HFFc6 (cell line): ENCODE measurements at regions not wholly inside any gene's neighbourhood (a gene's known extent, or its start where the extent isn't known, plus 50 kb on each side); places are given as distances from the start of the nearest gene placed in this dataset.

Experiments used
- DNase-seq: peaks from one replicate; pipeline ENCODE4 v3.0.0-alpha.2; 2018
- H3K27ac Mint-ChIP-seq: 2 replicates; pipeline ENCODE4 v1.8.0; 2020; ENCODE audit warnings: mild to moderate bottlenecking, mixed read lengths
- H3K27me3 Mint-ChIP-seq: 2 replicates; pipeline ENCODE4 v1.8.0; 2021; ENCODE audit warnings: mild to moderate bottlenecking, moderate library complexity, mixed read lengths; ENCODE audit not compliant: insufficient read depth
- H3K36me3 Mint-ChIP-seq: 2 replicates; pipeline ENCODE4 v1.8.0; 2021; ENCODE audit warnings: low read depth, mixed read lengths
- H3K4me1 Mint-ChIP-seq: 2 replicates; pipeline ENCODE4 v1.8.0; 2020; ENCODE audit warnings: low read depth, mixed read lengths
- H3K4me3 Mint-ChIP-seq: 2 replicates; pipeline ENCODE4 v1.8.0; 2020; ENCODE audit warnings: mild to moderate bottlenecking, moderate library complexity, mixed read lengths
- H3K9me3 Mint-ChIP-seq: 2 replicates; pipeline ENCODE4 v1.8.0; 2020; ENCODE audit warnings: mild to moderate bottlenecking, mixed read lengths
- CTCF ChIP-seq: fragments of 200-600 bp; sonication (generic); IDR thresholded peaks from 2 replicates; pipeline ENCODE4 v1.5.0; 2021; ENCODE audit warnings: antibody characterized with exemption, mild to moderate bottlenecking

GRCh38 chr3:3372210-3372777, 192.8 kb upstream of the CRBN start:
- H3K9me3 Mint-ChIP-seq: peaks cover 25% of the 10 kb centered on the region
- no peak overlapping the region for H3K4me3 Mint-ChIP-seq
- no peaks in the 10 kb centered on the region for H3K36me3 Mint-ChIP-seq
- DNase-seq: no peak
- H3K4me1 Mint-ChIP-seq: no peaks in the 10 kb centered on the region
- no peak overlapping the region for H3K27ac Mint-ChIP-seq
- no peaks in the 10 kb centered on the region; the same call in 1 of the 2 replicates for H3K27me3 Mint-ChIP-seq
- no peak for TF ChIP-seq CTCF

GRCh38 chr3:3368306-3368705, 188.8 kb upstream of the CRBN start:
- H3K27me3 Mint-ChIP-seq: no peaks in the 10 kb centered on the region; the same call in 1 of the 2 replicates
- H3K27ac Mint-ChIP-seq: no peak overlapping the region
- no peaks in the 10 kb centered on the region for H3K36me3 Mint-ChIP-seq
- TF ChIP-seq CTCF: no peak
- H3K9me3 Mint-ChIP-seq: peaks cover 36% of the 10 kb centered on the region
- H3K4me1 Mint-ChIP-seq: no peaks in the 10 kb centered on the region
- no peak overlapping the region for H3K4me3 Mint-ChIP-seq
- DNase-seq: no peak

GRCh38 chr3:3366386-3366785, 186.9 kb upstream of the CRBN start:
- no peaks in the 10 kb centered on the region for H3K36me3 Mint-ChIP-seq
- no peak overlapping the region for H3K4me3 Mint-ChIP-seq
- peaks cover 38% of the 10 kb centered on the region for H3K9me3 Mint-ChIP-seq
- DNase-seq: no peak
- TF ChIP-seq CTCF: no peak
- no peak overlapping the region for H3K27ac Mint-ChIP-seq
- H3K27me3 Mint-ChIP-seq: no peaks in the 10 kb centered on the region
- no peaks in the 10 kb centered on the region for H3K4me1 Mint-ChIP-seq

GRCh38 chr3:3365716-3366115, 186.2 kb upstream of the CRBN start:
- no peak overlapping the region for H3K4me3 Mint-ChIP-seq
- H3K27ac Mint-ChIP-seq: no peak overlapping the region
- peaks cover 44% of the 10 kb centered on the region for H3K9me3 Mint-ChIP-seq
- H3K36me3 Mint-ChIP-seq: no peaks in the 10 kb centered on the region
- DNase-seq: no peak
- TF ChIP-seq CTCF: no peak
- no peaks in the 10 kb centered on the region for H3K27me3 Mint-ChIP-seq
- H3K4me1 Mint-ChIP-seq: no peaks in the 10 kb centered on the region

- H3K4me1 Mint-ChIP-seq: no peaks in the 10 kb centered on the region
- no peak for TF ChIP-seq CTCF
- no peak overlapping the region for H3K27ac Mint-ChIP-seq
- H3K36me3 Mint-ChIP-seq: no peaks in the 10 kb centered on the region
- no peaks in the 10 kb centered on the region for H3K27me3 Mint-ChIP-seq
- H3K4me3 Mint-ChIP-seq: no peak overlapping the region
- H3K9me3 Mint-ChIP-seq: peaks cover 52% of the 10 kb centered on the region
- no peak for DNase-seq
Observed at GRCh38 chr3:3356846-3357245, 177.4 kb upstream of the CRBN start.

- H3K36me3 Mint-ChIP-seq: no peaks in the 10 kb centered on the region
- TF ChIP-seq CTCF: no peak
- no peak overlapping the region for H3K4me3 Mint-ChIP-seq
- H3K4me1 Mint-ChIP-seq: no peaks in the 10 kb centered on the region
- H3K27ac Mint-ChIP-seq: no peak overlapping the region
- peaks cover 49% of the 10 kb centered on the region for H3K9me3 Mint-ChIP-seq
- DNase-seq: no peak
- H3K27me3 Mint-ChIP-seq: no peaks in the 10 kb centered on the region
Observed at GRCh38 chr3:3355442-3355841, 176.0 kb upstream of the CRBN start.
